WTC11 (cell line): ENCODE measurements at regions not wholly inside any gene's neighbourhood (a gene's known extent, or its start where the extent isn't known, plus 50 kb on each side); places are given as distances from the start of the nearest gene placed in this dataset.
"Not testable (repeated sequence)": the region's sequence is repeated elsewhere in the genome, so short reads cannot be mapped to it uniquely, and the experiment has no call there.

Experiments
- ATAC-seq: fragments of 200-7000 bp; cut with Tn5 transposase; 2 replicates; pipeline ENCODE4 v1.10.0; 2021; ENCODE audit warnings: mild to moderate bottlenecking, moderate library complexity
- CTCF ChIA-PET: fragments of 300-600 bp; sonication (Branson Sonifier 250); formaldehyde crosslinking; loops from one replicate; lab custom pipeline; 2021; ENCODE audit warnings: antibody characterized with exemption; lab: Charles Lee
- POLR2A ChIA-PET: fragments of 350-600 bp; sonication (Branson Sonifier 250); formaldehyde crosslinking; loops from one replicate; lab custom pipeline; 2021; ENCODE audit warnings: antibody characterized with exemption; lab: Charles Lee
- DNase-seq: peaks from one replicate; pipeline ENCODE4 v3.0.0; 2021; ENCODE audit warnings: low spot score
- H3K27ac Mint-ChIP-seq: 2 replicates; pipeline ENCODE4 v1.8.0; 2021; ENCODE audit warnings: mixed read lengths
- H3K27me3 Mint-ChIP-seq: 2 replicates; pipeline ENCODE4 v1.8.0; 2021; ENCODE audit warnings: low read depth, mild to moderate bottlenecking, moderate library complexity, mixed read lengths
- H3K36me3 Mint-ChIP-seq: 2 replicates; pipeline ENCODE4 v1.8.0; 2021; ENCODE audit warnings: mixed read lengths
- H3K4me1 Mint-ChIP-seq: 2 replicates; pipeline ENCODE4 v1.8.0; 2022; ENCODE audit warnings: mixed read lengths
- H3K4me3 Mint-ChIP-seq: 2 replicates; pipeline ENCODE4 v1.8.0; 2021; ENCODE audit warnings: mild to moderate bottlenecking, moderate library complexity, mixed read lengths
- H3K9me3 Mint-ChIP-seq: 2 replicates; pipeline ENCODE4 v1.8.0; 2021; ENCODE audit warnings: mixed read lengths
- ETV6 ChIP-seq: sonication (generic); formaldehyde crosslinking; IDR thresholded peaks from 2 replicates; pipeline ENCODE4 v1.8.1; 2022; ENCODE audit warnings: mild to moderate bottlenecking, missing genetic modification reagents
- ZNF219 ChIP-seq: sonication (generic); formaldehyde crosslinking; IDR thresholded peaks from 2 replicates; pipeline ENCODE4 v1.8.0; 2023; ENCODE audit warnings: missing genetic modification reagents, mild to moderate bottlenecking, borderline replicate concordance
- ZNF232 ChIP-seq: sonication (generic); formaldehyde crosslinking; IDR thresholded peaks from 2 replicates; pipeline ENCODE4 v1.8.0; 2022; ENCODE audit warnings: mild to moderate bottlenecking, missing genetic modification reagents
- ZNF263 ChIP-seq: sonication (generic); formaldehyde crosslinking; IDR thresholded peaks from 2 replicates; pipeline ENCODE4 v1.8.1; 2022; ENCODE audit warnings: low read depth, mild to moderate bottlenecking, moderate library complexity, missing genetic modification reagents
- ZNF416 ChIP-seq: fragments of 250-450 bp; sonication (Bioruptor Pico); IDR thresholded peaks from 2 replicates; pipeline ENCODE4 v1.9.0; 2021; ENCODE audit warnings: mild to moderate bottlenecking, inconsistent platforms
- ZNF423 ChIP-seq: fragments of 250-450 bp; sonication (Bioruptor Pico); IDR thresholded peaks from 2 replicates; pipeline ENCODE4 v2.1.2; 2022; ENCODE audit warnings: mild to moderate bottlenecking, moderate library complexity
- TF ChIP-seq, protein P1 (sequence below): fragments of 250-450 bp; sonication (Bioruptor Pico); IDR thresholded peaks from 2 replicates; pipeline ENCODE4 v1.9.0; 2021; ENCODE audit warnings: mild to moderate bottlenecking
- TF ChIP-seq, protein P2 (sequence below): sonication (generic); formaldehyde crosslinking; IDR thresholded peaks from 2 replicates; pipeline ENCODE4 v1.8.1; 2022; ENCODE audit warnings: low read depth, missing genetic modification reagents, borderline replicate concordance
- TF ChIP-seq, protein P3 (sequence below): sonication (generic); formaldehyde crosslinking; IDR thresholded peaks from 2 replicates; pipeline ENCODE4 v1.8.0; 2023; ENCODE audit warnings: missing genetic modification reagents, mild to moderate bottlenecking, borderline replicate concordance
- TF ChIP-seq, protein P4 (sequence below): sonication (generic); formaldehyde crosslinking; IDR thresholded peaks from 2 replicates; pipeline ENCODE4 v1.8.1; 2023; ENCODE audit warnings: mild to moderate bottlenecking, moderate library complexity, missing genetic modification reagents
- TF ChIP-seq, protein P5 (sequence below): sonication (generic); formaldehyde crosslinking; IDR thresholded peaks from 2 replicates; pipeline ENCODE4 v1.8.1; 2022; ENCODE audit warnings: mild to moderate bottlenecking, moderate library complexity, missing genetic modification reagents
- TF ChIP-seq, protein P6 (sequence below): sonication (generic); formaldehyde crosslinking; IDR thresholded peaks from 2 replicates; pipeline ENCODE4 v1.8.0; 2022; ENCODE audit warnings: mild to moderate bottlenecking, missing genetic modification reagents
- TF ChIP-seq, protein P7 (sequence below): sonication (generic); formaldehyde crosslinking; IDR thresholded peaks from 2 replicates; pipeline ENCODE4 v1.8.0; 2023; ENCODE audit warnings: missing genetic modification reagents
- TF ChIP-seq, protein P8 (sequence below): sonication (generic); formaldehyde crosslinking; IDR thresholded peaks from 2 replicates; pipeline ENCODE4 v1.8.1; 2023; ENCODE audit warnings: mild to moderate bottlenecking, missing genetic modification reagents, moderate library complexity

DNA sequence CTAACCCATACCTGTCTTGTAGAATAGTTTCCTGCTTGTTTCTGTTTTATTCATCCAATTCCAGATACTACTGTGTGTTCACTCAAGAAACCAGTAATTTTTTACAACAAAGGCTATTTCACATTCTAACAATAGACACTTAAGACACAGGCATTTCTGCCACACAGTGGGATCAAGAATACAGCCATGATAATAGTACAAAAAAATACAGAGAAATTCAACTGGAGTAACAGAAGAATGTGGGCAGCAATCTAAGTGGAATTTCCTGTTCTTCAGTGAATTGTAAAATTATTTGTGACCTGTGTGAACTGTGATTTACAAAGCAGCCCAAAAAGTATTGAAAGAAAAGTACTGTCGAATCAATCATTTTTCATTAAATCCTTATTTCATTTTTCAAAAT, 282.9 kb downstream of the CCER1 start:
- Mint-ChIP-seq H3K9me3 (no peaks in the 10 kb centered on the region), H3K4me3 (no peak overlapping the region), H3K36me3 (no peaks in the 10 kb centered on the region), H3K27me3 (no peaks in the 10 kb centered on the region), H3K27ac (no peak overlapping the region), H3K4me1 (no peaks in the 10 kb centered on the region; the same call in 1 of the 2 replicates)
- POLR2A ChIA-PET, result no interaction called here
- TF ChIP-seq ZNF232 (CRISPR knock-in tag) (no peak), ZNF416 (CRISPR knock-in tag) (no peak), ZNF423 (no peak), ZNF263 (CRISPR knock-in tag) (no peak), ZNF219 (CRISPR knock-in tag) (no peak), ETV6 (CRISPR knock-in tag) (no peak)
- TF ChIP-seq, protein P1, sequence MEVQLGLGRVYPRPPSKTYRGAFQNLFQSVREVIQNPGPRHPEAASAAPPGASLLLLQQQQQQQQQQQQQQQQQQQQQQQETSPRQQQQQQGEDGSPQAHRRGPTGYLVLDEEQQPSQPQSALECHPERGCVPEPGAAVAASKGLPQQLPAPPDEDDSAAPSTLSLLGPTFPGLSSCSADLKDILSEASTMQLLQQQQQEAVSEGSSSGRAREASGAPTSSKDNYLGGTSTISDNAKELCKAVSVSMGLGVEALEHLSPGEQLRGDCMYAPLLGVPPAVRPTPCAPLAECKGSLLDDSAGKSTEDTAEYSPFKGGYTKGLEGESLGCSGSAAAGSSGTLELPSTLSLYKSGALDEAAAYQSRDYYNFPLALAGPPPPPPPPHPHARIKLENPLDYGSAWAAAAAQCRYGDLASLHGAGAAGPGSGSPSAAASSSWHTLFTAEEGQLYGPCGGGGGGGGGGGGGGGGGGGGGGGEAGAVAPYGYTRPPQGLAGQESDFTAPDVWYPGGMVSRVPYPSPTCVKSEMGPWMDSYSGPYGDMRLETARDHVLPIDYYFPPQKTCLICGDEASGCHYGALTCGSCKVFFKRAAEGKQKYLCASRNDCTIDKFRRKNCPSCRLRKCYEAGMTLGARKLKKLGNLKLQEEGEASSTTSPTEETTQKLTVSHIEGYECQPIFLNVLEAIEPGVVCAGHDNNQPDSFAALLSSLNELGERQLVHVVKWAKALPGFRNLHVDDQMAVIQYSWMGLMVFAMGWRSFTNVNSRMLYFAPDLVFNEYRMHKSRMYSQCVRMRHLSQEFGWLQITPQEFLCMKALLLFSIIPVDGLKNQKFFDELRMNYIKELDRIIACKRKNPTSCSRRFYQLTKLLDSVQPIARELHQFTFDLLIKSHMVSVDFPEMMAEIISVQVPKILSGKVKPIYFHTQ (CRISPR knock-in tag), result no peak
- TF ChIP-seq, protein P2, sequence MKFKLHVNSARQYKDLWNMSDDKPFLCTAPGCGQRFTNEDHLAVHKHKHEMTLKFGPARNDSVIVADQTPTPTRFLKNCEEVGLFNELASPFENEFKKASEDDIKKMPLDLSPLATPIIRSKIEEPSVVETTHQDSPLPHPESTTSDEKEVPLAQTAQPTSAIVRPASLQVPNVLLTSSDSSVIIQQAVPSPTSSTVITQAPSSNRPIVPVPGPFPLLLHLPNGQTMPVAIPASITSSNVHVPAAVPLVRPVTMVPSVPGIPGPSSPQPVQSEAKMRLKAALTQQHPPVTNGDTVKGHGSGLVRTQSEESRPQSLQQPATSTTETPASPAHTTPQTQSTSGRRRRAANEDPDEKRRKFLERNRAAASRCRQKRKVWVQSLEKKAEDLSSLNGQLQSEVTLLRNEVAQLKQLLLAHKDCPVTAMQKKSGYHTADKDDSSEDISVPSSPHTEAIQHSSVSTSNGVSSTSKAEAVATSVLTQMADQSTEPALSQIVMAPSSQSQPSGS (CRISPR knock-in tag), result no peak
- TF ChIP-seq, protein P3, sequence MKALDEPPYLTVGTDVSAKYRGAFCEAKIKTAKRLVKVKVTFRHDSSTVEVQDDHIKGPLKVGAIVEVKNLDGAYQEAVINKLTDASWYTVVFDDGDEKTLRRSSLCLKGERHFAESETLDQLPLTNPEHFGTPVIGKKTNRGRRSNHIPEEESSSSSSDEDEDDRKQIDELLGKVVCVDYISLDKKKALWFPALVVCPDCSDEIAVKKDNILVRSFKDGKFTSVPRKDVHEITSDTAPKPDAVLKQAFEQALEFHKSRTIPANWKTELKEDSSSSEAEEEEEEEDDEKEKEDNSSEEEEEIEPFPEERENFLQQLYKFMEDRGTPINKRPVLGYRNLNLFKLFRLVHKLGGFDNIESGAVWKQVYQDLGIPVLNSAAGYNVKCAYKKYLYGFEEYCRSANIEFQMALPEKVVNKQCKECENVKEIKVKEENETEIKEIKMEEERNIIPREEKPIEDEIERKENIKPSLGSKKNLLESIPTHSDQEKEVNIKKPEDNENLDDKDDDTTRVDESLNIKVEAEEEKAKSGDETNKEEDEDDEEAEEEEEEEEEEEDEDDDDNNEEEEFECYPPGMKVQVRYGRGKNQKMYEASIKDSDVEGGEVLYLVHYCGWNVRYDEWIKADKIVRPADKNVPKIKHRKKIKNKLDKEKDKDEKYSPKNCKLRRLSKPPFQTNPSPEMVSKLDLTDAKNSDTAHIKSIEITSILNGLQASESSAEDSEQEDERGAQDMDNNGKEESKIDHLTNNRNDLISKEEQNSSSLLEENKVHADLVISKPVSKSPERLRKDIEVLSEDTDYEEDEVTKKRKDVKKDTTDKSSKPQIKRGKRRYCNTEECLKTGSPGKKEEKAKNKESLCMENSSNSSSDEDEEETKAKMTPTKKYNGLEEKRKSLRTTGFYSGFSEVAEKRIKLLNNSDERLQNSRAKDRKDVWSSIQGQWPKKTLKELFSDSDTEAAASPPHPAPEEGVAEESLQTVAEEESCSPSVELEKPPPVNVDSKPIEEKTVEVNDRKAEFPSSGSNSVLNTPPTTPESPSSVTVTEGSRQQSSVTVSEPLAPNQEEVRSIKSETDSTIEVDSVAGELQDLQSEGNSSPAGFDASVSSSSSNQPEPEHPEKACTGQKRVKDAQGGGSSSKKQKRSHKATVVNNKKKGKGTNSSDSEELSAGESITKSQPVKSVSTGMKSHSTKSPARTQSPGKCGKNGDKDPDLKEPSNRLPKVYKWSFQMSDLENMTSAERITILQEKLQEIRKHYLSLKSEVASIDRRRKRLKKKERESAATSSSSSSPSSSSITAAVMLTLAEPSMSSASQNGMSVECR (CRISPR knock-in tag), result no peak
- TF ChIP-seq, protein P4, sequence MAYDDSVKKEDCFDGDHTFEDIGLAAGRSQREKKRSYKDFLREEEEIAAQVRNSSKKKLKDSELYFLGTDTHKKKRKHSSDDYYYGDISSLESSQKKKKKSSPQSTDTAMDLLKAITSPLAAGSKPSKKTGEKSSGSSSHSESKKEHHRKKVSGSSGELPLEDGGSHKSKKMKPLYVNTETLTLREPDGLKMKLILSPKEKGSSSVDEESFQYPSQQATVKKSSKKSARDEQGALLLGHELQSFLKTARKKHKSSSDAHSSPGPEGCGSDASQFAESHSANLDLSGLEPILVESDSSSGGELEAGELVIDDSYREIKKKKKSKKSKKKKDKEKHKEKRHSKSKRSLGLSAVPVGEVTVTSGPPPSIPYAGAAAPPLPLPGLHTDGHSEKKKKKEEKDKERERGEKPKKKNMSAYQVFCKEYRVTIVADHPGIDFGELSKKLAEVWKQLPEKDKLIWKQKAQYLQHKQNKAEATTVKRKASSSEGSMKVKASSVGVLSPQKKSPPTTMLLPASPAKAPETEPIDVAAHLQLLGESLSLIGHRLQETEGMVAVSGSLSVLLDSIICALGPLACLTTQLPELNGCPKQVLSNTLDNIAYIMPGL, result no peak
- TF ChIP-seq, protein P5, sequence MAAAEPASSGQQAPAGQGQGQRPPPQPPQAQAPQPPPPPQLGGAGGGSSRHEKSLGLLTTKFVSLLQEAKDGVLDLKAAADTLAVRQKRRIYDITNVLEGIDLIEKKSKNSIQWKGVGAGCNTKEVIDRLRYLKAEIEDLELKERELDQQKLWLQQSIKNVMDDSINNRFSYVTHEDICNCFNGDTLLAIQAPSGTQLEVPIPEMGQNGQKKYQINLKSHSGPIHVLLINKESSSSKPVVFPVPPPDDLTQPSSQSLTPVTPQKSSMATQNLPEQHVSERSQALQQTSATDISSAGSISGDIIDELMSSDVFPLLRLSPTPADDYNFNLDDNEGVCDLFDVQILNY, result no peak
- TF ChIP-seq, protein P6, sequence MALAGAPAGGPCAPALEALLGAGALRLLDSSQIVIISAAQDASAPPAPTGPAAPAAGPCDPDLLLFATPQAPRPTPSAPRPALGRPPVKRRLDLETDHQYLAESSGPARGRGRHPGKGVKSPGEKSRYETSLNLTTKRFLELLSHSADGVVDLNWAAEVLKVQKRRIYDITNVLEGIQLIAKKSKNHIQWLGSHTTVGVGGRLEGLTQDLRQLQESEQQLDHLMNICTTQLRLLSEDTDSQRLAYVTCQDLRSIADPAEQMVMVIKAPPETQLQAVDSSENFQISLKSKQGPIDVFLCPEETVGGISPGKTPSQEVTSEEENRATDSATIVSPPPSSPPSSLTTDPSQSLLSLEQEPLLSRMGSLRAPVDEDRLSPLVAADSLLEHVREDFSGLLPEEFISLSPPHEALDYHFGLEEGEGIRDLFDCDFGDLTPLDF (CRISPR knock-in tag), result no peak
- TF ChIP-seq, protein P7, sequence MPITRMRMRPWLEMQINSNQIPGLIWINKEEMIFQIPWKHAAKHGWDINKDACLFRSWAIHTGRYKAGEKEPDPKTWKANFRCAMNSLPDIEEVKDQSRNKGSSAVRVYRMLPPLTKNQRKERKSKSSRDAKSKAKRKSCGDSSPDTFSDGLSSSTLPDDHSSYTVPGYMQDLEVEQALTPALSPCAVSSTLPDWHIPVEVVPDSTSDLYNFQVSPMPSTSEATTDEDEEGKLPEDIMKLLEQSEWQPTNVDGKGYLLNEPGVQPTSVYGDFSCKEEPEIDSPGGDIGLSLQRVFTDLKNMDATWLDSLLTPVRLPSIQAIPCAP (CRISPR knock-in tag), result no peak
- TF ChIP-seq, protein P8, sequence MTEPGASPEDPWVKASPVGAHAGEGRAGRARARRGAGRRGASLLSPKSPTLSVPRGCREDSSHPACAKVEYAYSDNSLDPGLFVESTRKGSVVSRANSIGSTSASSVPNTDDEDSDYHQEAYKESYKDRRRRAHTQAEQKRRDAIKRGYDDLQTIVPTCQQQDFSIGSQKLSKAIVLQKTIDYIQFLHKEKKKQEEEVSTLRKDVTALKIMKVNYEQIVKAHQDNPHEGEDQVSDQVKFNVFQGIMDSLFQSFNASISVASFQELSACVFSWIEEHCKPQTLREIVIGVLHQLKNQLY (CRISPR knock-in tag), result no peak
- CTCF ChIA-PET, result no interaction called here
- DNase-seq (no peak), ATAC-seq (no peak)

DNA sequence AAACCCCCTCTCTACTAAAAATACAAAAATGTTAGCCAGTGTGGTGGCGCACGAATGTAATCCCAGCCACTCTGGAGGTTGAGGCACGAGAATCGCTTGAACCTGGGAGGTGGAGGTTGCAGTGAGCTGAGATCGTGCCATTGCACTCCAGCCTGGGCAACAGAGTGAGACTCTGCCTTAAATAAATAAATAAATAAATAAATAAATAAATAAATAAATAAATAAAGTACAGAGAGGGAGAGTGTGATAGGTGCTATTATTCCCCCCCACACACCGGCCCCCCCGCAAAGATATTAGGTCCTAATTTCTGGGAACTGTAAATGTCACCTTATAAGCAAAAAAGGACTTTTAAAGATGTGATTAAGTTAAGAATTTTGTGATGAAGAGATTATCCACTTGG, 291.0 kb downstream of the CCER1 start:
- H3K27ac Mint-ChIP-seq, DNase-seq, POLR2A ChIA-PET, ATAC-seq, H3K4me3 Mint-ChIP-seq, CTCF ChIA-PET, H3K4me1 Mint-ChIP-seq, H3K36me3 Mint-ChIP-seq, H3K27me3 Mint-ChIP-seq, H3K9me3 Mint-ChIP-seq: not testable (repeated sequence)
